ENCODE measurements at regions not wholly inside any gene's neighbourhood (a gene's known extent, or its start where the extent isn't known, plus 50 kb on each side); places are given as distances from the start of the nearest gene placed in this dataset.
A peak's percentile ranks its signal among the peaks of the same experiment; 100 is the strongest.
"Not testable (repeated sequence)": the region's sequence is repeated elsewhere in the genome, so short reads cannot be mapped to it uniquely, and the experiment has no call there.

- H3K27me3 Mint-ChIP-seq (ENCODE audit: low read depth), result no peaks in the 10 kb centered on the region
- H3K27ac Mint-ChIP-seq, result no peak overlapping the region
- no peaks in the 10 kb centered on the region for H3K4me1 Mint-ChIP-seq
- H3K4me3 Mint-ChIP-seq, result no peak overlapping the region
- no peak for TF ChIP-seq CTCF (IDR thresholded peaks at IDR 0.05; ENCODE audit: unreplicated experiment in 3 of 3)
- H3K9me3 Mint-ChIP-seq, result peaks cover 29% of the 10 kb centered on the region
- H3K36me3 Mint-ChIP-seq (ENCODE audit: low read depth), result peaks cover 15% of the 10 kb centered on the region
These were observed 321.4 kb upstream of the INTU start for GRCh38 chr4:127311371-127311770.

- peaks cover 29% of the 10 kb centered on the region for H3K9me3 Mint-ChIP-seq
- peaks cover 15% of the 10 kb centered on the region for H3K36me3 Mint-ChIP-seq (ENCODE audit: low read depth)
- H3K27ac Mint-ChIP-seq, result no peak overlapping the region
- no peak for TF ChIP-seq CTCF (IDR thresholded peaks at IDR 0.05; ENCODE audit: unreplicated experiment in 3 of 3)
- no peaks in the 10 kb centered on the region for H3K27me3 Mint-ChIP-seq (ENCODE audit: low read depth)
- no peaks in the 10 kb centered on the region for H3K4me1 Mint-ChIP-seq
- H3K4me3 Mint-ChIP-seq, result no peak overlapping the region
These were observed 320.8 kb upstream of the INTU start for GRCh38 chr4:127311924-127312323.

- Mint-ChIP-seq H3K9me3 (peaks cover 32% of the 10 kb centered on the region), H3K36me3 (ENCODE audit: low read depth) (peaks cover 15% of the 10 kb centered on the region), H3K27me3 (ENCODE audit: low read depth) (no peaks in the 10 kb centered on the region), H3K27ac (no peak overlapping the region), H3K4me3 (no peak overlapping the region), H3K4me1 (no peaks in the 10 kb centered on the region)
- no peak for TF ChIP-seq CTCF (IDR thresholded peaks at IDR 0.05; ENCODE audit: unreplicated experiment in 3 of 3)
These were observed 319.0 kb upstream of the INTU start for GRCh38 chr4:127313767-127314166.

- Mint-ChIP-seq H3K36me3 (ENCODE audit: low read depth) (peaks cover 3% of the 10 kb centered on the region), H3K9me3 (peaks cover 23% of the 10 kb centered on the region), H3K27ac (no peak overlapping the region), H3K4me3 (no peak overlapping the region), H3K27me3 (ENCODE audit: low read depth) (no peaks in the 10 kb centered on the region), H3K4me1 (no peaks in the 10 kb centered on the region)
- TF ChIP-seq CTCF (IDR thresholded peaks at IDR 0.05; ENCODE audit: unreplicated experiment in 3 of 3), result no peak
These were observed 305.3 kb upstream of the INTU start for GRCh38 chr4:127327491-127327890.

- no peak overlapping the region for H3K4me3 Mint-ChIP-seq
- no peaks in the 10 kb centered on the region for H3K4me1 Mint-ChIP-seq
- peak overlapping the region in 1 of 3 experiments; percentile 21 for H3K27ac Mint-ChIP-seq
- H3K27me3 Mint-ChIP-seq (ENCODE audit: low read depth), result peaks cover 4% of the 10 kb centered on the region
- TF ChIP-seq CTCF (IDR thresholded peaks at IDR 0.05; ENCODE audit: unreplicated experiment in 3 of 3), result no peak
- no peaks in the 10 kb centered on the region for H3K36me3 Mint-ChIP-seq (ENCODE audit: low read depth)
- H3K9me3 Mint-ChIP-seq, result no peaks in the 10 kb centered on the region
These were observed 297.6 kb upstream of the INTU start for GRCh38 chr4:127335073-127335620.

- peak overlapping the region in 1 of 3 experiments; percentile 21 for H3K27ac Mint-ChIP-seq
- no peaks in the 10 kb centered on the region for H3K4me1 Mint-ChIP-seq
- no peak for TF ChIP-seq CTCF (IDR thresholded peaks at IDR 0.05; ENCODE audit: unreplicated experiment in 3 of 3)
- no peaks in the 10 kb centered on the region for H3K36me3 Mint-ChIP-seq (ENCODE audit: low read depth)
- no peaks in the 10 kb centered on the region for H3K9me3 Mint-ChIP-seq
- peaks cover 4% of the 10 kb centered on the region for H3K27me3 Mint-ChIP-seq (ENCODE audit: low read depth)
- no peak overlapping the region for H3K4me3 Mint-ChIP-seq
These were observed 297.0 kb upstream of the INTU start for GRCh38 chr4:127335732-127336131.

GRCh38 chr4:127343123-127343522 is 289.6 kb upstream of the INTU start:
- H3K27ac Mint-ChIP-seq, result not testable (repeated sequence)

More at GRCh38 chr4:127343123-127343522, 289.6 kb upstream of the INTU start:
- H3K4me1 Mint-ChIP-seq; H3K9me3 Mint-ChIP-seq; H3K27me3 Mint-ChIP-seq (ENCODE audit: low read depth); H3K36me3 Mint-ChIP-seq (ENCODE audit: low read depth); H3K4me3 Mint-ChIP-seq: not testable (repeated sequence)

All from nephron (organoid).